ENCODE measurements at regions not wholly inside any gene's neighbourhood (a gene's known extent, or its start where the extent isn't known, plus 50 kb on each side); places are given as distances from the start of the nearest gene placed in this dataset.

DNA sequence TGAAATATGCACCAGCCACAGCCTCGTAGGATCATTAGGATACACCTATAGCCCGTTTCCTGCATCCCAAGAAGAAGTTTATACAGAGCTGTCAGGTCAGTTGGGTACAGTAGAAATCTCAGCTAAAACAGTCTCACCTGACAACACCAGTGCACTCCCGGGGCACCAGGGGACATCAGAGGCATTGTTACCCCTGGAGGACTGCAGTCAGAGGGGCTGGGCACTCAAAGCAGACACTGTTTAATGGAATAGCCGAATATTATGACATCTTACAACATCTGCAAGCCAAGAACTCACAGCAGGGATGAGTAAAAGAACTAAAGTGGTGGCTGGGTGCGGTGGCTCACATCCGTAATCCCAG, 93.0 kb upstream of the ID2 start:
- Mint-ChIP-seq H3K27me3 (peaks cover 23% of the 10 kb centered on the region), H3K27ac (no peak overlapping the region), H3K9me3 (no peaks in the 10 kb centered on the region), H3K4me3 (no peak overlapping the region), H3K36me3 (ENCODE audit: low read depth) (no peaks in the 10 kb centered on the region), H3K4me1 (peaks cover 14% of the 10 kb centered on the region)
- ChIA-PET CTCF (no interaction called here), POLR2A (no interaction called here)
- DNase-seq, result no peak
- TF ChIP-seq, protein P1, sequence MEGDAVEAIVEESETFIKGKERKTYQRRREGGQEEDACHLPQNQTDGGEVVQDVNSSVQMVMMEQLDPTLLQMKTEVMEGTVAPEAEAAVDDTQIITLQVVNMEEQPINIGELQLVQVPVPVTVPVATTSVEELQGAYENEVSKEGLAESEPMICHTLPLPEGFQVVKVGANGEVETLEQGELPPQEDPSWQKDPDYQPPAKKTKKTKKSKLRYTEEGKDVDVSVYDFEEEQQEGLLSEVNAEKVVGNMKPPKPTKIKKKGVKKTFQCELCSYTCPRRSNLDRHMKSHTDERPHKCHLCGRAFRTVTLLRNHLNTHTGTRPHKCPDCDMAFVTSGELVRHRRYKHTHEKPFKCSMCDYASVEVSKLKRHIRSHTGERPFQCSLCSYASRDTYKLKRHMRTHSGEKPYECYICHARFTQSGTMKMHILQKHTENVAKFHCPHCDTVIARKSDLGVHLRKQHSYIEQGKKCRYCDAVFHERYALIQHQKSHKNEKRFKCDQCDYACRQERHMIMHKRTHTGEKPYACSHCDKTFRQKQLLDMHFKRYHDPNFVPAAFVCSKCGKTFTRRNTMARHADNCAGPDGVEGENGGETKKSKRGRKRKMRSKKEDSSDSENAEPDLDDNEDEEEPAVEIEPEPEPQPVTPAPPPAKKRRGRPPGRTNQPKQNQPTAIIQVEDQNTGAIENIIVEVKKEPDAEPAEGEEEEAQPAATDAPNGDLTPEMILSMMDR (IDR thresholded peaks at IDR 0.05), result no peak
- intact Hi-C loops (cut with micrococcal nuclease), result no loop called here
- no peak for ATAC-seq (ENCODE audit: low read depth)

DNA sequence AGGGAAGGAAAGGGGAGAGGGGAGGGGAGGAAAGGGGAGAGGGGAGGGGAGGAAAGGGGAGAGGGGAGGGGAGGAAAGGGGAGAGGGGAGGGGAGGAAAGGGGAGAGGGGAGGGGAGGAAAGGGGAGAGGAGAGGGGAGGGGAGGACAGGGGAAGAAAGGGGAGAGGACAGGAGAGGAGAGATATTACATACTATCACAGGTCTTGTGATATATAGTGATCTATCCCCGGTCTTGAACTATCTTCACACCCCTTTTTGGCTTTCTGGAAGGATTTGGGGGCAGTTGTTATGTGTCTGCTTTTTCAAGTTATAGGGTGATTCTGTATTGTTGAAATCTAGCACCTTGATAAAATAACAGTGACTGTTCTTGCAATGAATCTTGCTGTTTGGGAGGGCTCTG, 92.1 kb upstream of the ID2 start:
- intact Hi-C loops (cut with micrococcal nuclease), result no loop called here
- DNase-seq (no peak), ATAC-seq (ENCODE audit: low read depth) (no peak)
- H3K27ac Mint-ChIP-seq, result no peak overlapping the region
- no peaks in the 10 kb centered on the region for H3K36me3 Mint-ChIP-seq (ENCODE audit: low read depth)
- CTCF ChIA-PET, result no interaction called here
- POLR2A ChIA-PET, result no interaction called here
- no peak overlapping the region for H3K4me3 Mint-ChIP-seq
- H3K27me3 Mint-ChIP-seq, result peaks cover 27% of the 10 kb centered on the region
- no peaks in the 10 kb centered on the region for H3K9me3 Mint-ChIP-seq
- TF ChIP-seq, protein P1 (IDR thresholded peaks at IDR 0.05), result no peak
- peaks cover 9% of the 10 kb centered on the region for H3K4me1 Mint-ChIP-seq

DNA sequence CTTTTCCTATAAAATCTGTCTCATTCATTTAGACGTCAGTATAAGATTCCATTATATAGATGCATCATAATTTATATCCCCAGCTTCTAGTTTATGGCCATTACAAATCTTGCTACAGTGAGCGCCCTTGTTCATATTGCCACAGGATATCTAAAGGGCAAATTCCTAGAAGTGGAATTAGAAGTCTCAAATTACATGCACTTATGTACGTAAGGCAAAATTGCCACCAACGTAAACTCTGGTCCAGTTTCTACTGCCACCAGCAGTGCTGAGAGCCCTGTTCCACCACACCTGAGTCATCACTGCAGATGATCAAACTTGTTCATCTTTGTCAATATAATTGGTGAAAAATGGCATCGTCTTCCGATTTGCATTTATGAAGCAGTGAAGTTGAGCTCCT, 90.9 kb upstream of the ID2 start:
- CTCF ChIA-PET, result no interaction called here
- no peaks in the 10 kb centered on the region for H3K36me3 Mint-ChIP-seq (ENCODE audit: low read depth)
- intact Hi-C loops (cut with micrococcal nuclease), result no loop called here
- ATAC-seq (ENCODE audit: low read depth) (no peak), DNase-seq (no peak)
- peaks cover 3% of the 10 kb centered on the region for H3K4me1 Mint-ChIP-seq
- TF ChIP-seq, protein P1 (IDR thresholded peaks at IDR 0.05), result no peak
- peaks cover 32% of the 10 kb centered on the region for H3K27me3 Mint-ChIP-seq
- H3K4me3 Mint-ChIP-seq, result no peak overlapping the region
- H3K9me3 Mint-ChIP-seq, result no peaks in the 10 kb centered on the region
- no peak overlapping the region for H3K27ac Mint-ChIP-seq
- POLR2A ChIA-PET, result no interaction called here

DNA sequence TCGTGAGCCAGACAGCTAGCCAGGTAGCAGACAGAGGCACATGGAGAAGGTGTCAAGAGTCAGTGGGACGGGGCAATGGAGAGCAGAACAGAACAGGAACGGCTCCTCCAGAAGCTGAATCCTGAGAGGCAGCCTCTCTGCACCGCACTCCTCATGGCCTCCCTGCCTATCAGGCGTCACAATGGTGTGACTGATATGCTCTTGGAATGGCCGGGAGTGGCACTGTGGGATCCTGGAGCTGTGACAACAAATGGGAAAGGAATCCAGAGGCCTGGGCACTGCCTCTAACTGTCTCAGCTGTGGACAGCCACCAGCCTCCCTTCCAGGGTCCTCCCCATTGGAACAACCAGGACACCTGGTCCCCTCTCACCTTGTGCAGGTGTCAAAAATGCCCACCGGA, 89.1 kb upstream of the ID2 start:
- Mint-ChIP-seq H3K36me3 (ENCODE audit: low read depth) (no peaks in the 10 kb centered on the region), H3K4me1 (no peaks in the 10 kb centered on the region), H3K9me3 (no peaks in the 10 kb centered on the region), H3K27ac (no peak overlapping the region), H3K4me3 (no peak overlapping the region), H3K27me3 (peaks cover 25% of the 10 kb centered on the region)
- CTCF ChIA-PET, result no interaction called here
- POLR2A ChIA-PET, result no interaction called here
- ATAC-seq (ENCODE audit: low read depth) (no peak), DNase-seq (no peak)
- intact Hi-C loops (cut with micrococcal nuclease), result no loop called here
- TF ChIP-seq, protein P1 (IDR thresholded peaks at IDR 0.05), result no peak

DNA sequence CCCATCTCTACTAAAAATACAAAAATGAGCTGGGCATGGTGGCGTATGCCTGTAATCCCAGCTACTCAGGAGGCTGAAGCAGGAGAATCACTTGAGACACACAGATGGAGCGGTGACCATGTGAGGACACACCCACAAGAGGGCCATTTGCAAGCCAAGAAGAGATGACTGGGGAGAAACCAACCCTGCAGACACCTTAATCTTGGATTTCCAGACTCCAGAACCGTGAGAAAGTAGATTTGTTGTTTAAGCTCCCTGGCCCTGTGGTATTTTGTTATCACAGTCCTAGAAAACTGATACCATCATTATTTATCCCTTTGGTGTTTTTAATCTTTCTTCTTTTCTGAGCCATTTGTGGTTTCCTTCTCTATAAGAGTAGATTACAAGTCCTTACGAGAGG, 88.6 kb upstream of the ID2 start:
- Mint-ChIP-seq H3K4me3 (no peak overlapping the region), H3K27ac (no peak overlapping the region), H3K27me3 (peaks cover 20% of the 10 kb centered on the region), H3K9me3 (no peaks in the 10 kb centered on the region), H3K4me1 (no peaks in the 10 kb centered on the region), H3K36me3 (ENCODE audit: low read depth) (no peaks in the 10 kb centered on the region)
- no peak for DNase-seq
- TF ChIP-seq, protein P1 (IDR thresholded peaks at IDR 0.05), result no peak
- ChIA-PET POLR2A (no interaction called here), CTCF (no interaction called here)
- ATAC-seq (ENCODE audit: low read depth), result no peak
- intact Hi-C loops (cut with micrococcal nuclease), result no loop called here

All from activated B cell treated with CpG ODN at 0.5 μM for 24 hours (primary cell).